Effector memory CD4-positive, alpha-beta T cell (primary cell): ENCODE measurements at regions not wholly inside any gene's neighbourhood (a gene's known extent, or its start where the extent isn't known, plus 50 kb on each side); places are given as distances from the start of the nearest gene placed in this dataset.

Experiments
- DNase-seq, 3 donors: peaks; one replicate each; pipeline ENCODE4 v3.0.0-alpha.2; 2020
- H3K27ac ChIP-seq: 2 replicates; pipeline ENCODE4 v1.7.0; 2013; ENCODE audit warnings: mild to moderate bottlenecking, low read length, moderate library complexity; ENCODE audit not compliant: insufficient read depth, poor library complexity, severe bottlenecking
- H3K27me3 ChIP-seq: replicated peaks from 2 replicates; pipeline ENCODE4 v1.7.0; 2013; ENCODE audit warnings: mild to moderate bottlenecking, low read length; ENCODE audit not compliant: insufficient read depth, control insufficient read depth, poor library complexity, severe bottlenecking
- H3K36me3 ChIP-seq: 2 replicates; pipeline ENCODE4 v1.7.0; 2013; ENCODE audit warnings: mild to moderate bottlenecking, low read length, moderate library complexity; ENCODE audit not compliant: control insufficient read depth, insufficient read depth
- H3K4me1 ChIP-seq: 2 replicates; pipeline ENCODE4 v1.7.0; 2013; ENCODE audit warnings: low read length, mild to moderate bottlenecking; ENCODE audit not compliant: control insufficient read depth, insufficient read depth, poor library complexity, severe bottlenecking
- H3K4me3 ChIP-seq: 2 replicates; pipeline ENCODE4 v1.7.0; 2013; ENCODE audit warnings: low read length, low read depth, mild to moderate bottlenecking; ENCODE audit not compliant: insufficient read depth, poor library complexity, severe bottlenecking
- H3K9me3 ChIP-seq: 2 replicates; pipeline ENCODE4 v1.7.0; 2013; ENCODE audit warnings: mild to moderate bottlenecking, low read length, moderate library complexity; ENCODE audit not compliant: control insufficient read depth

GRCh38 chr15:62758126-62758951, 284.2 kb upstream of the TPM1 start:
- no peak for DNase-seq
- Histone ChIP-seq H3K27ac (no peak overlapping the region), H3K27me3 (no peaks in the 10 kb centered on the region), H3K36me3 (no peaks in the 10 kb centered on the region), H3K4me3 (no peak overlapping the region), H3K9me3 (no peaks in the 10 kb centered on the region), H3K4me1 (no peaks in the 10 kb centered on the region)

- Histone ChIP-seq H3K4me3 (no peak overlapping the region), H3K4me1 (no peaks in the 10 kb centered on the region), H3K27ac (no peak overlapping the region), H3K9me3 (no peaks in the 10 kb centered on the region), H3K27me3 (no peaks in the 10 kb centered on the region), H3K36me3 (no peaks in the 10 kb centered on the region)
- DNase-seq, result no peak
Observed at GRCh38 chr15:62758952-62759349, 283.6 kb upstream of the TPM1 start.

- Histone ChIP-seq H3K36me3 (no peaks in the 10 kb centered on the region), H3K4me3 (no peak overlapping the region), H3K9me3 (no peaks in the 10 kb centered on the region), H3K4me1 (no peaks in the 10 kb centered on the region), H3K27ac (no peak overlapping the region), H3K27me3 (no peaks in the 10 kb centered on the region)
- DNase-seq, result no peak
Observed at GRCh38 chr15:62760538-62760937, 282.0 kb upstream of the TPM1 start.

DNA sequence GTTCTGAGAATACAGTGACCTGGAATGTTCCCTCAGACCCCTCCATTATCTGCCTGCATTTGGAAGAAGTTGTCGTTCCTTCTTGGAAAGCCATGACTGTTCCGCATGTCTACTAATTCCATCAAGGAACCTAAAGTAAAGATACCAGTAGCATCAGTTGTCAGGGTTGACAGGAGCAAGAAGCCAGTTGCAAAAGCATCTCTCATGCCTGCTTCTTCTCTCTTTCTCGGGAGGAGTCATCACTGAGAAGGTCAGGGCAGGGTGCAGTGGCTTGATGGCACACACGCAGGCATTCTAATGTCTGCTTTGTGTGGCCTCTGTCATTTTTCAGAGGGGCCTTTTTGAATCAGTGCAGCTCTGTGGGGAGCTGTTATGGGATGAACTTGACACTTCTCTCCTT, 276.6 kb upstream of the TPM1 start:
- Histone ChIP-seq H3K36me3 (no peaks in the 10 kb centered on the region), H3K4me3 (no peak overlapping the region), H3K9me3 (no peaks in the 10 kb centered on the region), H3K27ac (no peak overlapping the region), H3K27me3 (no peaks in the 10 kb centered on the region), H3K4me1 (no peaks in the 10 kb centered on the region)
- no peak for DNase-seq

DNA sequence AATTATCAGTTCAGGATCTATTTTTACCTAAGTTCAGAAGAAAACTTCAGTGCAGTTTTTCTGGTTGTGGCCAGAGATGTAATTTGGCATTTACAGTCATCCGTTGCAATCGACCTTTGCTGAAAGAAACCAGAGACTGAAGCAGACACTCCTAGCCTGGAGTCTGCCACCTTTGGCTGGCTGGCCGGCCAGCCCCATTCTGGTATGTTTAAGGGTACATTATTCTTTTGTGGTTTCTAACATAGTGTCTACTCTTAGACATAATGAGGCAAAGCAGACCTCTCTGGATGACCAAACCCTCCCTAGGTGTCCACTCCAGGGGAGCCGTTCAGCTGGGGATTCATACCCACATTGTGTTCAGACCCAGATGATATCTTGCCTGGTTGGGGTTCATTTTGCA, 275.9 kb upstream of the TPM1 start:
- DNase-seq, result no peak
- Histone ChIP-seq H3K27ac (no peak overlapping the region), H3K4me1 (no peaks in the 10 kb centered on the region), H3K9me3 (no peaks in the 10 kb centered on the region), H3K4me3 (no peak overlapping the region), H3K27me3 (no peaks in the 10 kb centered on the region), H3K36me3 (no peaks in the 10 kb centered on the region)

DNA sequence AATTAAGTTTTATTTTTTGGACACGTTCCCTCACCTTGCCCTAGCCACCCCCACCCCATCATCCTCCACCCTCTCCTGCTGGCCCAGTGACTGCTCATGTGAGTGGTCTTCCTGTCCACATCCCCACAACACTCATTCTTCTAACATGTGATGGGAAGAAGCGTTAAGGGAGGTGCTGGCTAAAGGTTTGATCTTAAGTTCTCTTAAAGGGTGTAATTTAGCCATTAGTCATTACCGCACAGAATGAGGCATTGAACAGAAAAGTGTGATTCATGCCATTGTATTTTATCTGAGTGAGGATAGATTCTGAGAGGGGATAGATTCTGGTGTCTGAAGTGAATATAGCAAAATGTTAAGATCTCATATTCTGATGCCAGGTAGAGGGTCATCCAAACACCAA, 272.9 kb upstream of the TPM1 start:
- DNase-seq, result no peak
- H3K9me3 ChIP-seq, result no peaks in the 10 kb centered on the region

GRCh38 chr15:62770111-62770660, 272.4 kb upstream of the TPM1 start:
- no peaks in the 10 kb centered on the region for H3K27me3 ChIP-seq
- H3K36me3 ChIP-seq, result no peaks in the 10 kb centered on the region
- no peak for DNase-seq
- H3K4me3 ChIP-seq, result no peak overlapping the region
- H3K4me1 ChIP-seq, result no peaks in the 10 kb centered on the region
- H3K9me3 ChIP-seq, result no peaks in the 10 kb centered on the region
- no peak overlapping the region for H3K27ac ChIP-seq

More for the DNA sequence above, 272.9 kb upstream of the TPM1 start:
- Histone ChIP-seq H3K36me3 (no peaks in the 10 kb centered on the region), H3K4me3 (no peak overlapping the region), H3K4me1 (no peaks in the 10 kb centered on the region), H3K27me3 (no peaks in the 10 kb centered on the region), H3K27ac (no peak overlapping the region)

DNA sequence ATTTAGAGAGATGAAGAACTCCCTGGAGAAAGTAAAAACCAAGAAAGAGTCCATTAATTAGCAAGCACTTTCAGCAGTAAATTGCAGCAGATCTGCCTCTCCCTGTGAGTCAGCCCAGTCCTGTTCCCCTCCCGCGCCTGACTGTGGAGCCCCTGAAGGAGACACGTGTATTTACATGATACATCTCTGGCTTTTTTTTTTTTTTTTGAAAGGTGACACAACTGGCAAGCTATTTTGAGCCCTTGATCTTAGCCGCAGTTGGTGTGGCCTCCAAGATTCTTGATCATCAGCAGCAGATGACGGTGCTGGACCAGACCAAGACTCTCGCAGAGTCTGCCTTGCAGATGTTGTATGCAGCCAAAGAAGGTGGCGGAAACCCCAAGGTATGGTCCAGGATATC, 271.8 kb upstream of the TPM1 start:
- H3K27me3 ChIP-seq, result no peaks in the 10 kb centered on the region
- no peak overlapping the region for H3K27ac ChIP-seq
- H3K36me3 ChIP-seq, result no peaks in the 10 kb centered on the region
- DNase-seq, result no peak
- H3K4me3 ChIP-seq, result no peak overlapping the region
- no peaks in the 10 kb centered on the region for H3K9me3 ChIP-seq
- H3K4me1 ChIP-seq, result no peaks in the 10 kb centered on the region

DNA sequence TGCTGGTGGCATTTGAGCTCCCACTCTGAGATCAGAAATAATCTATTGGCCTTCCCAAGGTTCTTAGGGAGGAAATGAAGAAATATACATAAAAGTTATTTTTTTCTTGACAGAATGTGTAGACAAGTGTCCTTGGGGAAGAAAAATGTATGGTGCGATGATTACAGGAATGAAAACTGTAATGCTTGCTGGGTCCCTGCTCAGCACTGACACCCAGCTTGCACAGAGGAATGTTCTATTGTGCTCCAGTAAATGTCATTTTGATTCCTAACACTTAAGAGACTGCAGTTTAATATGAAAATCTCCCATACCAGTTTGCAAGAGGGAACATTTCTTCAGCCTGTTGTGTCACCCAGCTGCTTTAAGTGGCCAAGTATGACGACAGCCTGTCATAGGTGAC, 271.3 kb upstream of the TPM1 start:
- DNase-seq, result no peak
- H3K27me3 ChIP-seq, result no peaks in the 10 kb centered on the region
- no peak overlapping the region for H3K27ac ChIP-seq
- no peaks in the 10 kb centered on the region for H3K4me1 ChIP-seq
- H3K9me3 ChIP-seq, result no peaks in the 10 kb centered on the region
- H3K4me3 ChIP-seq, result no peak overlapping the region
- H3K36me3 ChIP-seq, result no peaks in the 10 kb centered on the region

DNA sequence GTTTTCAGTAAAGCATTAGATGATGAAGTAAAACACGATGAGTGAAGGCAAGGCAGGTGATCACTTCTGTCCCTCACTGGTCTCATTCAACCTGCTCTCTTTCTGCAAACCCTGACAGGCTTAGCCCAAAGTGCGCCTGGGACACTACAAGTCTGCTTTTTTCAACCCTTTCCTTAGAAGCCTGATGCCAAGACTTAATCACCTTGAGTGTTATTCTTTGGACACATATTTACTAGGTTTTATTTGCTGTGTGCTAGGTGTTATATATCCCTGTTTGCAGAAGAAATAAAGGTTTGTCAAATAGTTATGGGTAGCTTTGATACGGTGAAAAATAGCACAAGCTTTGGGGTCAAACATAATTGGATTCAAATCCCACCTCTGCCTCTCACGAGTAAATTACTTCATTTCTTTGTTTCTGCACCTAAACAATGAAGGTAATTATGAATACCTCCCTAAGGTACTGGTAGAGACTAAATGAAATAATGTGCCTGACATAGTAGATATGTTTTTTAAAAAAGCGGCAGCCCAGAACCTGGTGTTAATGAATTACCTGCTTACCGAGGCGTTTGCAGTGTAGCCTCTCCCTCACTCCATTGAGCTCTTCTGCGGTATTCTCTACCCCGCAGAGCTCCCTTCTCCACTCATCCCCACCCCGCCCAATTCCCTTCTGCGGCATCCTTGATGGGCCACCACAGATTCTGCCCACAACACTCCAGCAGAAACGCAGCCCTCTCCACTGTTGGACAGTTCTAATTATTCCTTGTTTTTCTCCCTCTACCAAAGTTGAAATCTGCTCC, 269.0 kb upstream of the TPM1 start:
- Histone ChIP-seq H3K27me3 (no peaks in the 10 kb centered on the region), H3K36me3 (no peaks in the 10 kb centered on the region), H3K4me3 (no peak overlapping the region), H3K27ac (no peak overlapping the region), H3K9me3 (no peaks in the 10 kb centered on the region), H3K4me1 (no peaks in the 10 kb centered on the region)
- no peak for DNase-seq
